HCT116 (cell line): ENCODE measurements at regions not wholly inside any gene's neighbourhood (a gene's known extent, or its start where the extent isn't known, plus 50 kb on each side); places are given as distances from the start of the nearest gene placed in this dataset.

Experiments used
- ATAC-seq: fragments of 200-7000 bp; cut with Tn5 transposase; 2 replicates; pipeline ENCODE4 v1.9.1; 2020; ENCODE audit warnings: mild to moderate bottlenecking, moderate library complexity
- BruUV-seq: library from RNA; stranded (reverse); fragments of 400-500 nt; replicated peaks from 2 replicates; lab custom pipeline; 2021; lab: Mats Ljungman, UMichigan
- CTCF ChIA-PET: fragments of 300-600 bp; sonication (Branson Sonifier 250); formaldehyde crosslinking; loops from one replicate; lab custom pipeline; 2021; ENCODE audit warnings: antibody characterized with exemption; lab: Charles Lee
- POLR2A ChIA-PET: fragments of 300-600, 350-600 bp; sonication (Branson Sonifier 250); formaldehyde crosslinking; loops from one replicate; lab custom pipeline; 2021; ENCODE audit warnings: antibody characterized with exemption; lab: Charles Lee
- RAD21 ChIA-PET, 2 experiments: fragments of 300-600 bp; sonication (Branson Sonifier 250); formaldehyde crosslinking; loops; one replicate each; lab custom pipeline; 2023; ENCODE audit warnings: low total read pairs in 2 of 2; ENCODE audit not compliant: uncharacterized antibody in 2 of 2, unreplicated experiment in 2 of 2, low non-redundant PET in 1 of 2; lab: Charles Lee
- DNase-seq: peaks from one replicate; pipeline ENCODE4 v3.0.0-alpha.2; 2010; ENCODE audit warnings: low read depth, low spot score
- H2AFZ ChIP-seq: fragments of 200-600 bp; shearing (Covaris generic), sonication (generic); 2 replicates; pipeline ENCODE4 v1.6.1; 2017; ENCODE audit warnings: low read depth, mixed run types, mixed read lengths, antibody characterized with exemption, low read length; ENCODE audit not compliant: poor library complexity, severe bottlenecking
- H3K27ac ChIP-seq: 2 replicates; pipeline ENCODE4 v1.5.1; 2012; ENCODE audit warnings: low read depth, low read length
- H3K27me3 ChIP-seq: fragments of 200-600 bp; sonication (generic); 2 replicates; pipeline ENCODE4 v1.6.1; 2016; ENCODE audit warnings: mixed run types, low read length, mixed read lengths; ENCODE audit not compliant: insufficient read depth
- H3K36me3 ChIP-seq, 2 experiments: fragments of 200-500 bp in 1 of 2; fragments of 200-600 bp in 1 of 2; sonication (Bioruptor generic) in 1 of 2; sonication (generic) in 1 of 2; 2 replicates each; pipeline versions ENCODE4 v1.5.1 to v1.6.1; 2014 to 2016; ENCODE audit warnings: low read length in 2 of 2, inconsistent platforms in 1 of 2, mixed read lengths in 1 of 2, mixed run types in 1 of 2; ENCODE audit not compliant: insufficient read depth in 2 of 2, control insufficient read depth in 1 of 2
- H3K4me1 ChIP-seq, 2 experiments: fragments of 200-600 bp in 1 of 2; sonication (generic) in 1 of 2; 2 replicates each; pipeline versions ENCODE4 v1.5.1 to v1.6.1; 2012 to 2017; ENCODE audit warnings: low read length in 2 of 2, inconsistent platforms in 1 of 2, mild to moderate bottlenecking in 1 of 2, mixed read lengths in 1 of 2, mixed run types in 1 of 2, moderate library complexity in 1 of 2; ENCODE audit not compliant: insufficient read depth in 2 of 2, control insufficient read depth in 1 of 2
- H3K4me2 ChIP-seq: fragments of 200-600 bp; sonication (generic); 2 replicates; pipeline ENCODE4 v1.6.1; 2017; ENCODE audit warnings: mixed run types, low read length, mixed read lengths
- H3K4me3 ChIP-seq, 2 experiments: fragments of 200-600 bp in 1 of 2; sonication (generic) in 1 of 2; replicated peaks in 1 of 2; 2 replicates each; pipeline ENCODE4 v1.5.1; 2011 to 2016; ENCODE audit warnings: low read length in 2 of 2, control low read depth in 1 of 2, low read depth in 1 of 2, mild to moderate bottlenecking in 1 of 2, mixed read lengths in 1 of 2, mixed run types in 1 of 2
- H3K79me2 ChIP-seq: fragments of 200-600 bp; sonication (generic); 2 replicates; pipeline ENCODE4 v1.6.1; 2017; ENCODE audit warnings: mild to moderate bottlenecking, mixed run types, low read length, moderate library complexity, mixed read lengths; ENCODE audit not compliant: insufficient read depth
- H3K9ac ChIP-seq: fragments of 200-600 bp; sonication (generic); 2 replicates; pipeline ENCODE4 v1.6.1; 2016; ENCODE audit warnings: low read length, mixed read lengths
- H3K9me2 ChIP-seq: fragments of 200-600 bp; sonication (generic), shearing (Covaris generic); 2 replicates; pipeline ENCODE4 v1.6.1; 2017; ENCODE audit warnings: mixed run types, mild to moderate bottlenecking, moderate library complexity; ENCODE audit not compliant: insufficient read depth
- H3K9me3 ChIP-seq, 2 experiments: fragments of 200-500 bp in 1 of 2; fragments of 200-600 bp in 1 of 2; sonication (Bioruptor generic) in 1 of 2; sonication (generic) in 1 of 2; 2 replicates each; pipeline ENCODE4 v1.6.1; 2014 to 2017; ENCODE audit warnings: low read length in 2 of 2, mixed read lengths in 2 of 2, inconsistent platforms in 1 of 2, low read depth in 1 of 2, mild to moderate bottlenecking in 1 of 2, mixed run types in 1 of 2, moderate library complexity in 1 of 2; ENCODE audit not compliant: control insufficient read depth in 1 of 2, insufficient read depth in 1 of 2
- H4K20me1 ChIP-seq: fragments of 200-600 bp; sonication (generic), shearing (Covaris generic); 2 replicates; pipeline ENCODE4 v1.6.1; 2017; ENCODE audit warnings: mixed run types, mild to moderate bottlenecking, moderate library complexity; ENCODE audit not compliant: insufficient read depth
- CTCF ChIP-seq, 3 experiments: fragments of 200-600 bp in 1 of 3; sonication (generic) in 1 of 3; IDR thresholded peaks in 2 of 3; conservative IDR thresholded peaks in 1 of 3; 2 replicates each; pipeline ENCODE4 v1.5.1; 2012 to 2017; ENCODE audit warnings: low read depth in 2 of 3, low read length in 2 of 3, antibody characterized with exemption in 1 of 3, borderline replicate concordance in 1 of 3, control low read depth in 1 of 3, mild to moderate bottlenecking in 1 of 3, mixed read lengths in 1 of 3, mixed run types in 1 of 3, moderate library complexity in 1 of 3; ENCODE audit not compliant: insufficient read depth in 1 of 3
- MAX ChIP-seq: IDR thresholded peaks from 2 replicates; pipeline ENCODE4 v1.6.1; 2012
- POLR2A ChIP-seq: IDR thresholded peaks from 2 replicates; pipeline ENCODE4 v1.7.0; 2011; ENCODE audit warnings: borderline replicate concordance; ENCODE audit not compliant: insufficient read depth, insufficient read length; ENCODE audit errors: extremely low read depth
- RAD21 ChIP-seq: IDR thresholded peaks from 2 replicates; pipeline ENCODE4 v1.6.1; 2012; ENCODE audit warnings: low read depth, mild to moderate bottlenecking
- intact Hi-C: fragments of 100-400 bp; cut with micrococcal nuclease; formaldehyde crosslinking; loops from 2 replicates; pipeline ENCODE4 v1.10.0; 2022

- Histone ChIP-seq H3K4me2 (no peak overlapping the region), H3K27me3 (no peaks in the 10 kb centered on the region)
- intact Hi-C loops = no loop called here
Observed at GRCh38 chr2:71933467-71934319, 214.0 kb downstream of the CYP26B1 start.

More at GRCh38 chr2:71933467-71934319, 214.0 kb downstream of the CYP26B1 start:
- H3K36me3 ChIP-seq = no peaks in the 10 kb centered on the region
- no peaks in the 10 kb centered on the region for H3K9me3 ChIP-seq
- H4K20me1 ChIP-seq = no peaks in the 10 kb centered on the region
- no peak overlapping the region for H2AFZ ChIP-seq
- H3K27ac ChIP-seq = no peak overlapping the region
- POLR2A ChIA-PET = interaction anchor here (0.8 to 0.9 kb wide), 3 partner anchors 10 to 182 kb away, joined by 3 read pairs; no protein-coding TSS in a partner anchor
- RAD21 ChIA-PET = interaction anchor here in 1 of 2 experiments (0.6 to 1.3 kb wide), 2 partner anchors 217 to 865 kb away, joined by 3 to 5 read pairs; partner anchors contain the start of gene NAGK
- H3K4me1 ChIP-seq = no peaks in the 10 kb centered on the region; a peak in 1 of 4 replicates
- peak; percentile 88 for ATAC-seq
- H3K9ac ChIP-seq = no peak overlapping the region
- CTCF ChIA-PET = interaction anchor here (0.5 to 3.1 kb wide), 8 partner anchors 8 to 646 kb away, joined by 3 to 24 read pairs (median 6); no protein-coding TSS in a partner anchor
- H3K79me2 ChIP-seq = no peaks in the 10 kb centered on the region
- no TSS peak for BruUV-seq
- TF ChIP-seq RAD21 (peak; percentile 51), MAX (peak; percentile 49), CTCF (IDR thresholded peaks at IDR 0.05 in 2 of 3, conservative IDR thresholded peaks at IDR 0.05 in 1 of 3; ENCODE audit: borderline replicate concordance in 1 of 3, insufficient read depth in 1 of 3, low read depth in 2 of 3, low read length in 2 of 3) (peak; percentile 36 to 59 (median 44); a peak in 4 of 6 replicates), POLR2A (no peak)
- no peaks in the 10 kb centered on the region for H3K9me2 ChIP-seq
- no peak overlapping the region for H3K4me3 ChIP-seq
- DNase-seq = peak; percentile 28
